ENCODE measurements at regions not wholly inside any gene's neighbourhood (a gene's known extent, or its start where the extent isn't known, plus 50 kb on each side); places are given as distances from the start of the nearest gene placed in this dataset.

DNA sequence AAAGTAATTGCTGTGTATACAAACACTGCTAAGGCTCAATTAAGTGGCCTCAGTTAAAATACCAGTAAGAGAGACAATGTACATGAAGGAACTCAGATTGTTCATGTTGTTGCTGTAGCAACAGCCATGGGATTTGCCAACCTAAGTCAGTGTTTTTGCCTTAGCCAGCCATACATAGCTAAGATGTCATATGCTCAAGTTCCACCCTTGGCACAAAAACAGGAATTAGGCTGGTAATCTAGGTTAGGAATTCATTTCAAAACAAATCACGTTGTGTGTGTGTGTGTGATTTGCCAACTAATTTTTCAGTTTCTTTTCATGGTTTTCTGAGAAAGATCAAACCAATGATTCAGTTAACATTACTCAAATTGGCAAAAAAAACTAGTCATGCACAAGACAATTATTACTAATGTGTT, 143.7 kb upstream of the KCNMB2 start:
- Histone ChIP-seq H3K27ac (ENCODE audit: low read depth, low read length) (no peak overlapping the region), H3K4me1 (ENCODE audit: insufficient read depth, low read length) (no peaks in the 10 kb centered on the region), H3K9me3 (ENCODE audit: low read length) (no peaks in the 10 kb centered on the region), H3K4me3 (ENCODE audit: low read length) (no peak overlapping the region), H3K36me3 (ENCODE audit: insufficient read depth, low read length) (no peaks in the 10 kb centered on the region), H3K27me3 (ENCODE audit: insufficient read depth, low read length, poor library complexity, severe bottlenecking) (no peaks in the 10 kb centered on the region)
- peaks cover 2 to 19% of the 10 kb centered on the region in 2 donors for H3K27me3 Mint-ChIP-seq
- ChIA-PET POLR2A (no interaction called here), CTCF (no interaction called here)
- DNase-seq: no peak
- H3K36me3 Mint-ChIP-seq: no peaks in the 10 kb centered on the region
- no peak overlapping the region for H3K27ac Mint-ChIP-seq
- H3K9me3 Mint-ChIP-seq: no peaks in the 10 kb centered on the region
- H3K4me3 Mint-ChIP-seq: no peak overlapping the region
- H3K4me1 Mint-ChIP-seq: no peaks in the 10 kb centered on the region

DNA sequence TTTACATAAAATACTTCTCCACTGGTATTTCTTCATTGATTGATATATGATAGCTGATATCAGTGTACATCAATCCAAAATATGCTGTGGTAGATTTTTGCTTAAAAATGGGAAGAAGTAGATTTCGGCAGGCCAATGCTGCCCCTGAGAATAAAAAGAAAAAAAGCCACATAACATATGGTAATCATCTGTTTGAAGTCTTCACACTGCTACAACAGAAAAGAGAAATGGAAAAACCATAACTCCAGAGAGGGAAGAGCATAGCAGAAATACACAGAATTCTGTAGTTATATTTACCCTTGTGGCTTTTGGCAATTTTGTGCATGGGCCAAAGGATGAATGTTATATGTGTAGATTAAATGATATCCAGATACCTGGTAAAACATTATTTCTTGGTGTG, 143.1 kb upstream of the KCNMB2 start:
- H3K36me3 ChIP-seq (ENCODE audit: insufficient read depth, low read length): no peaks in the 10 kb centered on the region
- Mint-ChIP-seq H3K4me1 (no peaks in the 10 kb centered on the region), H3K27me3 (peaks cover 2 to 15% of the 10 kb centered on the region in 2 donors), H3K9me3 (no peaks in the 10 kb centered on the region), H3K27ac (no peak overlapping the region), H3K4me3 (no peak overlapping the region), H3K36me3 (no peaks in the 10 kb centered on the region)
- no peak overlapping the region for H3K27ac ChIP-seq (ENCODE audit: low read depth, low read length)
- H3K4me3 ChIP-seq (ENCODE audit: low read length): no peak overlapping the region
- no peaks in the 10 kb centered on the region for H3K27me3 ChIP-seq (ENCODE audit: insufficient read depth, low read length, poor library complexity, severe bottlenecking)
- ChIA-PET CTCF (no interaction called here), POLR2A (no interaction called here)
- H3K9me3 ChIP-seq (ENCODE audit: low read length): no peaks in the 10 kb centered on the region
- DNase-seq: no peak
- no peaks in the 10 kb centered on the region for H3K4me1 ChIP-seq (ENCODE audit: insufficient read depth, low read length)

DNA sequence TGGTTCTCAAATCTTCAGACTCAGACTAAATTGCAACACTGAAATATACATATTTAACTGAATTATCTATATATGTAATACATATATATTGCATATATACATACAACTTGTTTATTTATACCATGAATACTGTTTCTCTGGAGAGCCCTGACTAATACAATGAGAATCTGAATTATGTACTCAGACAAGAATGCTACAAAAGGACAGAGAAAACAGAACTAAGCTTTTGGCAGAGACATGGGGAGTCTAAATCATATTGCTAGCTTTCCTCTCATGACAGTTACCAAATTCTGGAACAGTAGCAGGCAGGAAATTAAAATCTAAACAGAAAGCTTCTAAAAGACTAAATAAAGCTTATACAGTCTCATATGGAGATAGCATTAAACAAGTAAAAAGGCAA, 142.4 kb upstream of the KCNMB2 start:
- H3K4me1 Mint-ChIP-seq: no peaks in the 10 kb centered on the region
- no peak overlapping the region for H3K4me3 Mint-ChIP-seq
- peaks cover 2 to 11% of the 10 kb centered on the region in 2 donors for H3K27me3 Mint-ChIP-seq
- no peak overlapping the region for H3K27ac ChIP-seq (ENCODE audit: low read depth, low read length)
- H3K4me3 ChIP-seq (ENCODE audit: low read length): no peak overlapping the region
- H3K9me3 Mint-ChIP-seq: no peaks in the 10 kb centered on the region
- H3K9me3 ChIP-seq (ENCODE audit: low read length): no peaks in the 10 kb centered on the region
- no peaks in the 10 kb centered on the region for H3K36me3 Mint-ChIP-seq
- DNase-seq: no peak
- H3K27me3 ChIP-seq (ENCODE audit: insufficient read depth, low read length, poor library complexity, severe bottlenecking): no peaks in the 10 kb centered on the region
- H3K27ac Mint-ChIP-seq: no peak overlapping the region
- no peaks in the 10 kb centered on the region for H3K36me3 ChIP-seq (ENCODE audit: insufficient read depth, low read length)
- H3K4me1 ChIP-seq (ENCODE audit: insufficient read depth, low read length): no peaks in the 10 kb centered on the region
- CTCF ChIA-PET: interaction anchor here (1.9 kb wide), 1 partner anchor 8 kb away, joined by 6 read pairs; no protein-coding TSS in a partner anchor
- POLR2A ChIA-PET: no interaction called here

DNA sequence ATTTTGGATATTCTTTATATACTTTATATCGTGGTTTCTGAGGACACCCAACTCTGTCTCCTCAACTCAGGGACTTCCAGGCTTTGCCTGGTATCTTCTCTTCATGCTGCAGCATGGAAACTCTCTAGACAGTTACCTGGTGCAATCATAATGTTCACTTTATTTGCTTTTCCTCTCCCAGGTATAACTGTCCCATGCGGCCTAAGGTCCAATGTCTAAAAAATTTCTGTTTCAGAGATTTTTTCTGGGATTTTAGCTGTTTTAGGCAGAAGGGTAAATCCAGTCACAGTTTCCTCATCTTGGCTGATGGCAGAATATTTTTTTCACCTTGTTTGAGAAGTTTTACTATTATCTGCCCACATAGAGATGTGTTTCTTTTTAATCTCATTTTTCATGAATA, 139.9 kb upstream of the KCNMB2 start:
- peaks cover 0 to 2% (median 0%) of the 10 kb centered on the region in 5 donors for H3K9me3 Mint-ChIP-seq

DNA sequence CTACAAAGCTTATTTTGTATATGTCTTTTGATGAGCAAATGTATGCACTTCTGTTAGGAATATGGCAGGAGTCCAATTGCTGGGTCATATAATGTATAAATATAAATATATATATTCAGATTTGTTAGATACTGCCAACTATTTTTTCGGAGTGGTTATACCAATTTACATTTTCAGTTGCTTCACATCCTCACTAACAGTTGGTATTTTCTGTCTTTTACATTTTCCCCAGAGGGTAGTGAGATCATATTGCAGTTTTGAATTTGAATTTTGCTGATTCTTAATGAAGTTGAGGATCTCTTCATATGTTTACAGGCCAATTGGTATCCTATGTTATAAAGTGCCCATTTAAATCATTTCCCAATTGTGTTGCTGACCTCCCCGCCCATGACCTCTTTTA, 139.0 kb upstream of the KCNMB2 start:
- no peaks in the 10 kb centered on the region for H3K27me3 ChIP-seq (ENCODE audit: insufficient read depth, low read length, poor library complexity, severe bottlenecking)
- H3K4me3 ChIP-seq (ENCODE audit: low read length): no peak overlapping the region
- Mint-ChIP-seq H3K4me1 (no peaks in the 10 kb centered on the region), H3K9me3 (peaks cover 0 to 2% (median 0%) of the 10 kb centered on the region in 5 donors), H3K27ac (no peak overlapping the region), H3K27me3 (peaks cover 2 to 7% of the 10 kb centered on the region in 2 donors), H3K4me3 (no peak overlapping the region), H3K36me3 (no peaks in the 10 kb centered on the region)
- no peaks in the 10 kb centered on the region for H3K4me1 ChIP-seq (ENCODE audit: insufficient read depth, low read length)
- H3K36me3 ChIP-seq (ENCODE audit: insufficient read depth, low read length): no peaks in the 10 kb centered on the region
- DNase-seq: no peak
- no peaks in the 10 kb centered on the region for H3K9me3 ChIP-seq (ENCODE audit: low read length)
- no peak overlapping the region for H3K27ac ChIP-seq (ENCODE audit: low read depth, low read length)
- ChIA-PET CTCF (no interaction called here), POLR2A (no interaction called here)

More for the DNA sequence above, 139.9 kb upstream of the KCNMB2 start:
- Histone ChIP-seq H3K36me3 (ENCODE audit: insufficient read depth, low read length) (no peaks in the 10 kb centered on the region), H3K27ac (ENCODE audit: low read depth, low read length) (no peak overlapping the region), H3K9me3 (ENCODE audit: low read length) (no peaks in the 10 kb centered on the region), H3K4me1 (ENCODE audit: insufficient read depth, low read length) (no peaks in the 10 kb centered on the region), H3K27me3 (ENCODE audit: insufficient read depth, low read length, poor library complexity, severe bottlenecking) (no peaks in the 10 kb centered on the region), H3K4me3 (ENCODE audit: low read length) (no peak overlapping the region)
- ChIA-PET POLR2A (no interaction called here), CTCF (no interaction called here)
- Mint-ChIP-seq H3K36me3 (no peaks in the 10 kb centered on the region), H3K4me1 (no peaks in the 10 kb centered on the region), H3K27ac (no peak overlapping the region), H3K4me3 (no peak overlapping the region), H3K27me3 (peaks cover 2 to 3% of the 10 kb centered on the region in 2 donors)
- DNase-seq: no peak

DNA sequence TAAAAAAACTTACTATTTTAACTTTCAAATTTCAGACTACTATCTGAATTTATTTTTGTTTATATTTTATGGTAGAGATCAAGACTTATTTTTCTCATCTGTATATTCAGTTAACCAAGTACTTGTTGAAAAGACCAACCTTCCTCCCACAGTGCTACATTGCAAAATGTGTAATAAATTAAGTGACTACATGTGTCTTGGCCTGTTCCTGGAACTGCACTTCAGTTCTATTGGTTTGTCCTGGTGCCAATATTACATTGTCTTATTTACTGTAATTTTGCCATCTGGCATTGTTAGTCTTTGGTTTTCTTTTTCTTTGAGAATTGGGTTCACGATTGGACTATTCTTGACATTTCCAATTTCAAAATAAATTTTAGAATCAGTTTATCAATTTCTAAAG, 138.4 kb upstream of the KCNMB2 start:
- POLR2A ChIA-PET: no interaction called here
- no peak for DNase-seq
- H3K9me3 ChIP-seq (ENCODE audit: low read length): no peaks in the 10 kb centered on the region
- no peaks in the 10 kb centered on the region for H3K27me3 ChIP-seq (ENCODE audit: insufficient read depth, low read length, poor library complexity, severe bottlenecking)
- Mint-ChIP-seq H3K27ac (no peak overlapping the region), H3K27me3 (peaks cover 2 to 7% of the 10 kb centered on the region in 2 donors), H3K4me3 (no peak overlapping the region), H3K36me3 (no peaks in the 10 kb centered on the region), H3K4me1 (no peaks in the 10 kb centered on the region), H3K9me3 (peaks cover 0 to 2% (median 0%) of the 10 kb centered on the region in 5 donors)
- H3K36me3 ChIP-seq (ENCODE audit: insufficient read depth, low read length): no peaks in the 10 kb centered on the region
- CTCF ChIA-PET: no interaction called here
- no peak overlapping the region for H3K27ac ChIP-seq (ENCODE audit: low read depth, low read length)
- H3K4me3 ChIP-seq (ENCODE audit: low read length): no peak overlapping the region
- no peaks in the 10 kb centered on the region for H3K4me1 ChIP-seq (ENCODE audit: insufficient read depth, low read length)

DNA sequence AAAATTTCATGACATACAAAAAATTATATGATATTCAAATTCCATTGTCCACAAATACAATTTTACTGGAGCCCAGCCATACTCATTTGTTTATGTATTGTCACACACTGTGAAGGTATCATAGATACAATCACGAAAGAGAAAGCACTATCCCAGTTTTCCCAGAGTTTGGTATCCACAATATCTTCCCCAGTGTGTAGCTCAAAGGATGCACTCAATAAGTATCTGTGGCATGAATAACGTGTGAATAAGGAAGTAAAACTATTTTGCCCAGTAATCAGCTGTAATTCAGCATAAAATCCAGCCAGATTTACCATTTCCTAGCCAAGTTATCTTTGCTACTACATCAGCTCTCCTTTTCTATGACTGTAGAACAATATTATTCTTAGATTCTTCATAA, 131.3 kb upstream of the KCNMB2 start:
- Mint-ChIP-seq H3K4me3 (no peak overlapping the region), H3K4me1 (no peaks in the 10 kb centered on the region), H3K9me3 (peaks cover 0 to 2% (median 0%) of the 10 kb centered on the region in 5 donors), H3K27me3 (peaks cover 5 to 34% of the 10 kb centered on the region in 2 donors), H3K27ac (no peak overlapping the region), H3K36me3 (no peaks in the 10 kb centered on the region)
- H3K9me3 ChIP-seq (ENCODE audit: low read length): no peaks in the 10 kb centered on the region
- H3K27me3 ChIP-seq (ENCODE audit: insufficient read depth, low read length, poor library complexity, severe bottlenecking): no peaks in the 10 kb centered on the region
- H3K4me3 ChIP-seq (ENCODE audit: low read length): no peak overlapping the region
- CTCF ChIA-PET: interaction anchor here (1.3 kb wide), 1 partner anchor 32 kb away, joined by 3 read pairs; no protein-coding TSS in a partner anchor
- no peak overlapping the region for H3K27ac ChIP-seq (ENCODE audit: low read depth, low read length)
- POLR2A ChIA-PET: no interaction called here
- no peaks in the 10 kb centered on the region for H3K36me3 ChIP-seq (ENCODE audit: insufficient read depth, low read length)
- no peak for DNase-seq
- no peaks in the 10 kb centered on the region for H3K4me1 ChIP-seq (ENCODE audit: insufficient read depth, low read length)

DNA sequence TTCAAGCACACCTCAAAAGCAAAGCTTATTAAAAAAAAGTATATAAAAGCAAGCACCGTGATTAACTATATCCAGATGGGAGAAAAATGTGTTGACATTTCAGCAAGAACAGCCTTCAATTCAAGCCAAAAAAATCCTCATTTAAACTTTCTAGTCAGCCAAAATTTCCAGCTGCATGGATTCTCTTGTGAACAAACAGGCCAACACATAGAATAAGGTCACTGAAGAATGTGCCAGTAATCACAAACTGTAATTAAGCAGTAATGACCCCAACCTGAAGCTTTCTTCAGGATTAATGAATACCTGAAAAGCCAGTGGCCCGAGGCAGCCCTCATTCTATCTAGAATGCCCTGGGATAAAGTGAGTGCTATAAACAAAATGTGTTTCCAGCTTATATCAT, 130.7 kb upstream of the KCNMB2 start:
- Histone ChIP-seq H3K4me1 (ENCODE audit: insufficient read depth, low read length) (no peaks in the 10 kb centered on the region), H3K4me3 (ENCODE audit: low read length) (no peak overlapping the region), H3K27ac (ENCODE audit: low read depth, low read length) (no peak overlapping the region), H3K36me3 (ENCODE audit: insufficient read depth, low read length) (no peaks in the 10 kb centered on the region), H3K27me3 (ENCODE audit: insufficient read depth, low read length, poor library complexity, severe bottlenecking) (no peaks in the 10 kb centered on the region), H3K9me3 (ENCODE audit: low read length) (no peaks in the 10 kb centered on the region)
- ChIA-PET CTCF (interaction anchor here (0.9 to 1.3 kb wide), 2 partner anchors 20 to 31 kb away, joined by 3 read pairs; no protein-coding TSS in a partner anchor), POLR2A (no interaction called here)
- no peaks in the 10 kb centered on the region for H3K9me3 Mint-ChIP-seq
- no peak overlapping the region for H3K27ac Mint-ChIP-seq
- DNase-seq: no peak
- no peaks in the 10 kb centered on the region for H3K4me1 Mint-ChIP-seq
- no peak overlapping the region for H3K4me3 Mint-ChIP-seq
- H3K27me3 Mint-ChIP-seq: peaks cover 5 to 38% of the 10 kb centered on the region in 2 donors
- H3K36me3 Mint-ChIP-seq: no peaks in the 10 kb centered on the region

DNA sequence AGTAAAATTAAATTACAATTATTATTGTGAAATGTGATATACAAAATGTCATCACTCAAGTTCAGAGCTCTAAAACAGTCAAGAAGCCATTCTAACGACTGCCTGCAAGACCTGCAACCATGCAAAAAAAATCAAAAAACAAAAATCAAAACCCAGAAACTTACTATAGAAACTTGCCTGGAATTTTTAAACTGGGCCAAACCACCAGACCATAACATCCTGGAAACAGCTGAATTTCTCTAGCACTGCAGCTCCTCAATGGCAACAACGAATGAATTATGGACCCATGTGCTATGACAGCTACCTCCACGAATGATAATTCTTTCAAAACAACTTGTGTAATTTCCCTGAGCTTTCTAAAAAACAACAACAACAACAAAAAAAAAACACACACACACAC, 130.0 kb upstream of the KCNMB2 start:
- Histone ChIP-seq H3K4me1 (ENCODE audit: insufficient read depth, low read length) (no peaks in the 10 kb centered on the region), H3K36me3 (ENCODE audit: insufficient read depth, low read length) (no peaks in the 10 kb centered on the region), H3K27me3 (ENCODE audit: insufficient read depth, low read length, poor library complexity, severe bottlenecking) (no peaks in the 10 kb centered on the region), H3K9me3 (ENCODE audit: low read length) (no peaks in the 10 kb centered on the region), H3K27ac (ENCODE audit: low read depth, low read length) (no peak overlapping the region), H3K4me3 (ENCODE audit: low read length) (no peak overlapping the region)
- Mint-ChIP-seq H3K27ac (no peak overlapping the region), H3K9me3 (no peaks in the 10 kb centered on the region), H3K4me3 (no peak overlapping the region), H3K36me3 (no peaks in the 10 kb centered on the region), H3K27me3 (peaks cover 5 to 40% of the 10 kb centered on the region in 2 donors), H3K4me1 (no peaks in the 10 kb centered on the region)
- ChIA-PET CTCF (interaction anchor here (0.9 to 1.3 kb wide), 2 partner anchors 21 to 31 kb away, joined by 3 read pairs; no protein-coding TSS in a partner anchor), POLR2A (no interaction called here)
- DNase-seq: no peak

Data from CD8-positive, alpha-beta memory T cell (primary cell).